ENCODE measurements at regions not wholly inside any gene's neighbourhood (a gene's known extent, or its start where the extent isn't known, plus 50 kb on each side); places are given as distances from the start of the nearest gene placed in this dataset.

- DNase-seq: no peak
Observed at GRCh38 chr4:83699358-83699757, 163.4 kb downstream of the GPAT3 start.

GRCh38 chr4:83692028-83692427 is 156.1 kb downstream of the GPAT3 start:
- DNase-seq: no peak

GRCh38 chr4:83686166-83686565 is 150.3 kb downstream of the GPAT3 start:
- DNase-seq: no peak

- no peak for DNase-seq
Observed at GRCh38 chr4:83679692-83680091, 143.8 kb downstream of the GPAT3 start.

GRCh38 chr4:83679254-83679653 is 143.3 kb downstream of the GPAT3 start:
- no peak for DNase-seq

- DNase-seq: peak in 1 of 2 donors; percentile 3
Observed at GRCh38 chr4:83677656-83678055, 141.7 kb downstream of the GPAT3 start.

GRCh38 chr4:83664741-83665140 is 128.8 kb downstream of the GPAT3 start:
- no peak for DNase-seq

GRCh38 chr4:83664071-83664470 is 128.2 kb downstream of the GPAT3 start:
- DNase-seq: no peak

- DNase-seq: no peak
Observed at GRCh38 chr4:83662204-83662603, 126.3 kb downstream of the GPAT3 start.

GRCh38 chr4:83661359-83661758 is 125.5 kb downstream of the GPAT3 start:
- no peak for DNase-seq

- no peak for DNase-seq
Observed at GRCh38 chr4:83660578-83660977, 124.7 kb downstream of the GPAT3 start.

GRCh38 chr4:83658806-83659205 is 122.9 kb downstream of the GPAT3 start:
- no peak for DNase-seq

- no peak for DNase-seq
Observed at GRCh38 chr4:83657336-83657735, 121.4 kb downstream of the GPAT3 start.
